IPS-NIHi11 (cell line): ENCODE measurements at regions not wholly inside any gene's neighbourhood (a gene's known extent, or its start where the extent isn't known, plus 50 kb on each side); places are given as distances from the start of the nearest gene placed in this dataset.
"Not testable (repeated sequence)": the region's sequence is repeated elsewhere in the genome, so short reads cannot be mapped to it uniquely, and the experiment has no call there.

Source experiments
- DNase-seq: peaks from one replicate; pipeline ENCODE4 v3.0.0; 2012; ENCODE audit warnings: mixed read lengths, low spot score

DNA sequence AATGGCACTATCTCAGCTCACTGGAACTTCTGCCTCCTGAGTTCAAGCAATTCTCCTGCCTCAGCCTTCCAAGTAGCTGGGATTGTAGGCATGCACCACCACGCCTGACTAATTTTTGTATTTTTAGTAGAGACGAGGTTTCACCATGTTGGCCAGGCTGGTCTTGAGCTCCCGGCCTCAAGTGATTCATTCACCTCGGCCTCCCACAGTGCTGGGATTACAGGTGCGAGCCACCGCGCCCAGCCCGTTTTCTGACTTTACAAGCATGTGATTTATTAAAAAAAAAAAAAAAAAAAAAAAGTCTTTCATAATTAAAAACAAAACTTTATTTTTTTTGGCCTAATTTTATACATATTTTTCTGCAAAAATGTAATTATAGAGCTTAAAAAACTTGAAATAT lies 64.8 kb upstream of the DGKB start:
- not testable (repeated sequence) for DNase-seq

DNA sequence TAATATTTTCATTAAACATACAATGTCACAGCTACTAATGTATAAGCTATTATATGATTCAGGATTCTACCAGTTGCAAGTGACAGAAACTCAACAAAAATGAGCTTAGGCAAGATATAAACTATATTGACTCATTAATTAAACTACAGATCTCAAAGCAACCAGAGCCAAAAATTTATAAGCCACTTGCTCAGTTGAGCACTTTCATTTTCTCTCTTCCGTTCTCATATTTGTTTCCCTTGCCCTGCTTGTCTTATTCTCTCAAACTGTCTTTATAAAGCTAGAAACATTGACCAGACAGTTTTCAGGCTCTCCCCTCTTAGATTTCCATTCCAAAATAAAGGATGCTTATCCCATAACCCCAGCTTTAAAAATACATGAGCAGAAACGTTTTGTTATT lies 60.2 kb upstream of the DGKB start:
- no peak for DNase-seq

DNA sequence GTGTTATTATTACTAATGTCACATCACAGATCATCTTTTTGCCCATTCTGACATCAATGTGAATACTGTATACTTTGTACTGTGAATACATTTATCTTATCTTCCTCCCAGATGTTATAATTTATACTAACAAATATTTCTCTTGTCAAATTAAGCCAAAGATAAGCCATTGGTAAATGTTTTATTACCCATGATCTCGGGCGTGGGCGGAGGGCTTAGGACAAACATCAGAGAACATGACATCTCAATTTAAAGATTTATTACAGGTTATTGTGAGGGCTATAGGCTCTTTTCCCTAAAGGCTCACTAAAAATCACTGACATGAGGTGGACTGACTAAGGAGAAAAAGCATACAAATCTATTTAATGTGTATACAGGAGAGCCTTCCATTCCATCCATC lies 58.2 kb upstream of the DGKB start:
- no peak for DNase-seq

DNA sequence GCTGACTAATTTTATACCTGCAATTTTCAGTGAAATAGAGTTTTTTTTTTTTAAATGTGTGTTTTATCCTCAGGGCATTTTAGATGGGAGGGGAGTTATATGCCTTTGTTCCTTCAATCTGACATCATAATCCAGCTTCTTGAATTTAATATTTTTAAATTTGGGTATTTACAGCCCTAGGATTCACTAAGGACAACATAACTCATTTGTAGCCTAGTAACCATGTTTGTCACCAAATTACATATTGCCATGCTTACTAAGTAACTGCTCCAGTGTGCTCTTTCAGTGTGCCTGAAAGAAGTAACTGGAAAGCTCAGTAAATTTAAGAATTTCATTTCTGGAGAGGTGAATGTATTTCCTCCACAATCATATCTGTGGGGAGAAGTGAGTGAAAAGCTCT lies 56.8 kb upstream of the DGKB start:
- no peak for DNase-seq

DNA sequence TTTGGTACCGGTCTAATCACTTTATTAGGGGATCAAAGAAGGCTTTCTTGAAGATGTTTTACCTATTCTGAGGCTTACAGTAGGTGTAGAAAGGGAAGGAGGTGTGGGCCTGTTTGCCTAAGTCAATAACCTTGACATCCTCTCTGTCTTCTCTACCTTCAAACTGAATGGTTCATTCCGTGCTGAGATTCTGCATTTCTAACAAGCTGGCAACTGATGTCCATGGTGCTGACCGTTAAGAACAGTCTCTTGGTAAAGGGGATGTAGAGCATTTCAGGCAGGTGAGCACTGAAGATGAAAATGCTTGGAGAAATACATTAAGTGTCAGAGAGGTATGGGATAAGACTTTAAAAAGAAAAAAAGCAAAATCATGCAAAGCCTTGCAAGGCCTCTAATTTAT lies 51.5 kb upstream of the DGKB start:
- peak; percentile 26 for DNase-seq
